Esophagus squamous epithelium (tissue), 5 donors: ENCODE measurements at regions not wholly inside any gene's neighbourhood (a gene's known extent, or its start where the extent isn't known, plus 50 kb on each side); places are given as distances from the start of the nearest gene placed in this dataset.
A peak's percentile ranks its signal among the peaks of the same experiment; 100 is the strongest.

Source experiments
- DNase-seq: peaks from one replicate; lab custom pipeline; 2025; lab: John Stamatoyannopoulos, UW
- H3K27ac ChIP-seq, 4 donors: fragments of 200-600 bp; sonication (generic); one replicate each; pipeline ENCODE4 v1.5.1; 2016 to 2019; ENCODE audit warnings: mild to moderate bottlenecking in 1 of 4
- H3K27me3 ChIP-seq, 4 donors: fragments of 200-600 bp; sonication (generic); 1 replicate in 3 of 4; 2 replicates in 1 of 4; pipeline versions ENCODE4 v1.5.1 to v1.6.0; 2017 to 2021; ENCODE audit warnings: antibody characterized with exemption in 1 of 4
- H3K36me3 ChIP-seq, 3 donors: fragments of 200-600 bp; sonication (generic); one replicate each; pipeline ENCODE4 v1.5.1; 2016 to 2019
- H3K4me1 ChIP-seq, 3 donors: fragments of 200-600 bp; sonication (generic); one replicate each; pipeline ENCODE4 v1.5.1; 2017 to 2019
- H3K4me3 ChIP-seq, 4 donors: fragments of 200-600 bp; sonication (generic); 1 replicate in 3 of 4; 2 replicates in 1 of 4; pipeline ENCODE4 v1.5.1; 2016 to 2019; ENCODE audit warnings: mild to moderate bottlenecking in 2 of 4, moderate library complexity in 1 of 4
- H3K9me3 ChIP-seq, 3 donors: fragments of 200-600 bp; sonication (generic); one replicate each; pipeline ENCODE4 v1.5.1; 2016 to 2019
- CTCF ChIP-seq, 6 experiments: fragments of 450-650 bp in 4 of 6; fragments of 200-600 bp in 2 of 6; sonication (generic) in 2 of 6; IDR thresholded peaks; one replicate each; pipeline ENCODE4 v1.5.1; 2016 to 2019; ENCODE audit warnings: antibody characterized with exemption in 6 of 6, mild to moderate bottlenecking in 4 of 6, moderate library complexity in 4 of 6
- POLR2A ChIP-seq, 4 donors: fragments of 450-650 bp; IDR thresholded peaks; one replicate each; pipeline ENCODE4 v1.6.1; 2017; ENCODE audit warnings: antibody characterized with exemption in 4 of 4, mild to moderate bottlenecking in 4 of 4, moderate library complexity in 3 of 4
- WGBS, 2 donors: methylation state at CpG; one replicate each; pipeline ENCODE4 v1.1.5; 2018; 5-methylcytosine and 5-hydroxymethylcytosine counted together
- intact Hi-C: fragments of 100-400 bp; cut with DNase I; formaldehyde crosslinking; loops from one replicate; pipeline ENCODE4 v1.15.0; 2022
- donor health status: DM: yes; HTN: yes; CAD: no.

DNA sequence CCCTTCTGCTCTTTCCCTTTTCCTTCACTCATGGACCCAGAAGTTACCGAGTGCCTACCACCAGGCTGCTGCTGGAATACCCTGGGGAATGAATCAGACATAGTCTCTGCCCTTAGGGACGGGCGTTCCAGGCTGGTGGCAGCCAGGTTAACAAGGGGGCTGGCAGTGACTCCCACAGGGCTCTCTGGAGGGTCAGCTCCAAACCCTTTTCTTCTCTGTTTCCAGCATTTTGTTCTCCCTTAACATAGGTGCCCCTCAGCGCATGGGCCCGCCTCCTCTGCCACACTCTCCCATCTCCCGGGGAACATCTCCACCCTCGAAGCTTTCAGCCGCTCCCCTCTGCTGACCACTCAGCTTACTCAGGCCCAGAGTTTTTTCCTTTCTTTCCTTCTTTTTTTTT is 62.9 kb upstream of the LRP8 start:
- DNase-seq, result no peak
- H3K4me1 ChIP-seq, result no peaks in the 10 kb centered on the region
- intact Hi-C loops, result no loop called here
- H3K9me3 ChIP-seq, result no peaks in the 10 kb centered on the region
- 75 to 92% methylated on average over 7 to 8 of the region's 8 CpGs for WGBS, 2 donors
- no peak for TF ChIP-seq CTCF (IDR thresholded peaks at IDR 0.05)
- no peak for TF ChIP-seq POLR2A (IDR thresholded peaks at IDR 0.05)
- H3K4me3 ChIP-seq, result no peak overlapping the region
- H3K36me3 ChIP-seq, result no peaks in the 10 kb centered on the region
- no peak overlapping the region for H3K27ac ChIP-seq
- H3K27me3 ChIP-seq, result peaks cover 0 to 15% (median 0%) of the 10 kb centered on the region in 4 donors

DNA sequence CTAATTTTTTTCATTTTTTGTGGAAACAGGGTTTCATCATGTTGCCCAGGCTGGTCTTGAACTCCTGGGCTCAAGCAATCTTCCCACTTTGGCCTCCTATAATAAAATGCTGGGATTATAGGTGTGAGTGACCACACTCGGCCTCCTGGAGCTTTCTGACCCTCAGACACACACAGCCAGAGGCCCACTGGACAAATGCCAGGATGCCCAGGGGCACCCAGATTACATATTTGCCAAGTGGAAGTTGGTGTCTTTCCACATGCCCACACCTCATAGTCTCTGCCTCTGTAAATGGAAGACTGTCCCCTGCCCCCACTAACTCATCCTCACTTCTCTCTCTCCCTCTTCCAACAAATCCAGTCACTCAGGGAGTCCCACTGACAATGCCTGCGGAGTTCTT is 63.4 kb upstream of the LRP8 start:
- H3K27ac ChIP-seq, result no peak overlapping the region
- no peaks in the 10 kb centered on the region for H3K36me3 ChIP-seq
- no peak for TF ChIP-seq CTCF (IDR thresholded peaks at IDR 0.05)
- TF ChIP-seq POLR2A (IDR thresholded peaks at IDR 0.05), result no peak
- no peak for DNase-seq
- no peak overlapping the region for H3K4me3 ChIP-seq
- intact Hi-C loops, result no loop called here
- H3K4me1 ChIP-seq, result no peaks in the 10 kb centered on the region
- WGBS, 2 donors, result 52 to 74% methylated on average over 2 of the region's 2 CpGs
- H3K27me3 ChIP-seq, result peaks cover 0 to 21% (median 0%) of the 10 kb centered on the region in 4 donors
- H3K9me3 ChIP-seq, result no peaks in the 10 kb centered on the region

- Histone ChIP-seq H3K36me3 (no peaks in the 10 kb centered on the region), H3K4me1 (no peaks in the 10 kb centered on the region), H3K9me3 (no peaks in the 10 kb centered on the region), H3K4me3 (no peak overlapping the region), H3K27ac (no peak overlapping the region), H3K27me3 (peaks cover 0 to 23% (median 0%) of the 10 kb centered on the region in 4 donors)
- TF ChIP-seq POLR2A (IDR thresholded peaks at IDR 0.05) (no peak), CTCF (IDR thresholded peaks at IDR 0.05) (no peak)
- intact Hi-C loops, result loop anchor here (2.0 kb wide), 1 partner anchor 115 kb away; no protein-coding TSS in a partner anchor
- no peak for DNase-seq
Observed at GRCh38 chr1:53391982-53392381, 64.1 kb upstream of the LRP8 start.

DNA sequence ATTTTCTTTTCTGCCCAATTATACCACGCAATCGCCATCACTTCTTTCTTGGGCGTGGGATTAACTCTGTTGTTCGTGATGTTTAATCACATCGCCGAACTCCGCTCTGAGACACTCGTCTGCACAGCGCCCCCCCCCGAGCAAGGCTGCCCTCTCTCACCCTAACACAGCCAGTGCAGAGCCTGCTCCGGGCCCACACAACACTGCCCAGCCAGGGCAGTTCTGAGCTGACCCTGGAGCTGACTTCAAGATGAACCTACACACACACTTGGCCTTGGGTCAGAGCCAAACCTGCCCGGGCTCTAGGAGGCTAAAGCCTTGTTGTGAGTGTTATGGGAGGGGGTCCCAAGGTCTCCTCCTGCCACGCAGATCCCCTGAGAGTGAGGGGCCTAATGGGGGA is 64.6 kb upstream of the LRP8 start:
- Histone ChIP-seq H3K9me3 (no peaks in the 10 kb centered on the region), H3K27me3 (peaks cover 0 to 28% (median 0%) of the 10 kb centered on the region in 4 donors), H3K27ac (no peak overlapping the region), H3K4me3 (no peak overlapping the region), H3K4me1 (no peaks in the 10 kb centered on the region), H3K36me3 (no peaks in the 10 kb centered on the region)
- WGBS, 2 donors, result 78 to 83% methylated on average over 10 to 13 of the region's 13 CpGs
- no peak for DNase-seq
- TF ChIP-seq POLR2A (IDR thresholded peaks at IDR 0.05) (no peak), CTCF (IDR thresholded peaks at IDR 0.05) (no peak)
- intact Hi-C loops, result loop anchor here (2.0 kb wide), 1 partner anchor 116 kb away; no protein-coding TSS in a partner anchor

DNA sequence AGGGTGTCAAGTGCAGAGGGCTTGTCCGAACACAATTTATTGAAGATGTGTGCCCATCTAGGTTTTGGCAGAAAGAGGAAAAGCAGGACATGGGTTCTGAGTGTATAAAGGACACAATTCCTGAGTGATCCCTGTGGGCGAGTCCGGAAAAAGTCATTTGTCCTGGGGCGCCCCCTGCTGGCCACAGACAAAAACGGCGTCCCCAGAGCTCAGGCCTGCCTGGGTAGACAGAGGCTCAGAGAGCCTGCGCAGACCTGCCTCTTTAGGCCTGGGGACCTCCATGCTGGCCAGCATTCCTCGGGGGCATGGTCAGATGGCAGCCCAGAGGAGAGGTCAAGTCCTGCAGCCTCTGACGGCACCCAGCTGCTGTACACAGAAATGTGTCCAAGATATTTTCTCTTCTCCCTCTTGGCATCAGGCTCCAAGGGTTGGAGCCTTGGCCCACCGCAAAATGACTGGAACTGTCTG is 65.5 kb upstream of the LRP8 start:
- TF ChIP-seq POLR2A (IDR thresholded peaks at IDR 0.05) (no peak), CTCF (IDR thresholded peaks at IDR 0.05) (peak; percentile 87 to 96 (median 94))
- no peaks in the 10 kb centered on the region for H3K4me1 ChIP-seq
- H3K4me3 ChIP-seq, result no peak overlapping the region
- H3K27me3 ChIP-seq, result peaks cover 0 to 30% (median 0%) of the 10 kb centered on the region in 4 donors
- intact Hi-C loops, result loop anchor here (2.0 kb wide), 1 partner anchor 117 kb away; no protein-coding TSS in a partner anchor
- no peaks in the 10 kb centered on the region for H3K9me3 ChIP-seq
- H3K27ac ChIP-seq, result no peak overlapping the region
- no peak for DNase-seq
- H3K36me3 ChIP-seq, result no peaks in the 10 kb centered on the region
- WGBS, 2 donors, result 12 to 13% methylated on average over 10 of the region's 10 CpGs
